NCI-H1048 (cell line): ENCODE measurements at regions not wholly inside any gene's neighbourhood (a gene's known extent, or its start where the extent isn't known, plus 50 kb on each side); places are given as distances from the start of the nearest gene placed in this dataset.
A peak's percentile ranks its signal among the peaks of the same experiment; 100 is the strongest.
"Not testable (repeated sequence)": the region's sequence is repeated elsewhere in the genome, so short reads cannot be mapped to it uniquely, and the experiment has no call there.

Source experiments
- DNase-seq: peaks from one replicate; lab custom pipeline; 2025; lab: John Stamatoyannopoulos, UW

DNA sequence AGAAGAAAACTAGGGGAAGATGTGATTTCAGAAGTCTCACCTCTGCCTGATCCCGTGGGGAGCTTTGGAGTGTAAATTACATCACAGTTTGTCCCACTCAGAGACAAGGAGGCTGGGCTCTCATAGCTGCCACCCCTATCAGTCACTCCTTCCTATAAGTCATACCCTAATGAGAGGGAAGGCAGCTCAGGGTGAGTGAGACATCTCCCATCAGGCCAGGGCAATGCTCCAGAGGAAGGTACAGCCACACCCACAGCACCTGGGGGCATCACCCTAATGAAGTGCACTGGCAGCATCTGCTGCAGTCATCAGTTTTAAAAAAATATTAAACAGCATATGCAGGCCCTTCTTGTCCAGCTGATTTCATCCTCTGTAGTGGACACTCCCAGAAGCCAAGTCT is 223.1 kb upstream of the NBPF12 start:
- DNase-seq, result not testable (repeated sequence)

DNA sequence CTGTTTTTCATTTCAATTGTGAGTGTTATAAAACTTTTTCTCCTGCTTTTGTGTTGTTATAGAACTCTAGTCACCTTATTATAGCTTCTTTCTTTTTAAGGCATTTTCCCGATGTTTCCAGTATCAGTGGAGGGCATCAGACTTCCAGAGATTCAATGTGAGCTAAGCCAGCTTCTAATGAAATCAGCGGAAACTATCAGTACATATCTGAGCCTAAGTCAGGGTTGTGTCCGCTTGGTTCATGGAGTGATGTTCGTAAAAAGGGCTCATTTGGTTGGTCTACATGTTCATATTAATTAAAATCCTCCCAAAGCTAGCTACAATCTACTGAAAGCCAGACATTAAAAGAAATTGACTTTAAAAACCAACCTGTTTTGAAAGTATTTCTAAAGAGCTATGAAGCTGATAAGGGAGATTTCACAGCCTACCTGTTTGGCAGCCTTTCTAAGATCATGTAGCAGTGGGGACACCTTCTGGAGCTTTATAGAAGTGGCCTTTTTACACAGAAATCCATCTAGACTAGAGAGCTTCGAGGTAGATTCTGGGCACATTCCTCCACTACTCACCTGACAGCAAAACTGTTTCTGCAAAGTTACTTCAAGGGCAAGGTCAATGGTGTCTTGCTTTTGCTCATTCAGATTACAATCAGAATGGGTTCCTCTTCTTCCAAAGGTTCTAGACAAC is 227.1 kb upstream of the NBPF12 start:
- peak; percentile 3 for DNase-seq

DNA sequence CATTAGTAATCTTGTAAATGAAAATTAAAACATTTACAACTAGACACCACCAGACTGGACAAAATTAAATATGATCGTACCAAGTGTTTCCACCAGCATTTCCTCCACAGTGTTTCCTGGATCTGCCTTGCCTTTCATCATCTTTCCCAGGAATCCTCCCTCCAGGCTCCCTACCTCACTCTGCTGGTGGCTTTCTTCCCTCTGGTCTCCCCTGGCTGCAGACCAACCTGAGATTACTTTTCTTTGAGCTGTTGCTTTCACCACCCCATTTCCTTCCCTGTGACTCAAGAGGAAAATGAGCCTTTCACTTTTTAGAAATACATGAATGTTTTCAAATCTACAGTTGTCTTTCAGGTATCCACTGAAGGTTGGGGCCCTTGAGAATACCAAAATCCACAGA is 228.8 kb upstream of the NBPF12 start:
- DNase-seq, result not testable (repeated sequence)

DNA sequence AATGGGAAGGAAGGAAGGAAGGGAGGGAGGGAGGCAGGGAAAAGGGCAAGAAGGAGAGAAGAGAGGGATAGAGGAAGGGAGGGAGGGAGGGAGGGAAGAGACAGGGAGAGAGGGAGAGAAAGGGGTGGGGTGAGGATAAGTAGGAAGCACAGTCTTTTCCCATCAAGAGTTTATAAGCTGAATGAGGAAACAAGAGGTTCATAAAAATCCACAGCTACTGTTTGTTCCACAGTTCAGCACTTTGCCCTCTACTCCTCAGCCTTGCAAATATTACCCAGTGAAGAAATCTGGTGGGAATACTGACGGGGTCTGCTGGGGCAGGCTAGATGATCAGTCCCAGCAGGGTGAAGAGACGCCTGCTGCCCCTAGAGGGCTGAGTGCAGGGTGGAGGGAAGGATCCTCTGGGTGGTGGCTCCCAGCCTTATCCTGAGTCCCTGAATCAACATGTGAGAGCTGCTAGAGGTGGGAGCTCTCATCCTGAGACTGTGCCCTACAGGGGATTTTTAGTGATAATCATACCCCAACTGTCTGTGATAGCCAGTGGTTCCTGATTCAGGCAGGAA is 233.9 kb upstream of the NBPF12 start:
- not testable (repeated sequence) for DNase-seq

DNA sequence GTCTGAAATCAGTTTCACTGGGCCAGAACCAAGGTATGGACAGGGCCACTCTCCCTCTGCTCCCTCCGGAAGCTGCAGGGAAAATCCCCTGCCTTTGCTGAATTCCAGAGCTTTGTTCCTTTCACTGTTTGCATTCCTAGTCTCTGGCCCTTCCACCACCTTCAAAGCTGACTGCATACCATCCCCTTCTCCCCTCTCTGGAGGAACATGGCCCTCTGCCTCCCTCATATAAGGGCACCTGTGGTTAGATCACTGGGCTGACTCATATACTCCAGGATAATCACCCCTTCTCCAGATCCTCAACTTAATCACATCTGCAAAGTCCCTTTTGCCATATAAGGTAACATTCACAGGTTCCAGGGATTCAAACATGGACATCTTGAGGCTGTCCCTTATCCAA is 236.8 kb upstream of the NBPF12 start:
- DNase-seq, result not testable (repeated sequence)

DNA sequence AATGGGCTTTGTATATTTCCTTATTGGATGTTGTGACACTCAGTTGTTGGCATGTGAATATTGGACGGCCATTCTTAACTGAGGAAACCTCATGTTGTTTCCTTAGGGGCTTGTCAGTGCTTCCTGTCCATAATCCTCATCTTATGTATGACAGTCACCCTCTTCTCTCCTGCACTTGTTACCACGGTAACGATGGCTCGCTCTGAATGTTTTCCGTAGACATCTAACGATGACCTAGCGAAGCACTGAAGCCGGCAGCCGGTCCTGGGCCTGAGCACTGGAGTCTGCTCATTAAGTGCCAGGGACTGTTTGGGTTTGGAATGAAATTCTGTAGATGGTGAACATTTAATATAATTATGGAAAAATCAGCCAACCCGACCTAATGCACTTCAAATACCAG is 242.7 kb upstream of the NBPF12 start:
- DNase-seq, result not testable (repeated sequence)

DNA sequence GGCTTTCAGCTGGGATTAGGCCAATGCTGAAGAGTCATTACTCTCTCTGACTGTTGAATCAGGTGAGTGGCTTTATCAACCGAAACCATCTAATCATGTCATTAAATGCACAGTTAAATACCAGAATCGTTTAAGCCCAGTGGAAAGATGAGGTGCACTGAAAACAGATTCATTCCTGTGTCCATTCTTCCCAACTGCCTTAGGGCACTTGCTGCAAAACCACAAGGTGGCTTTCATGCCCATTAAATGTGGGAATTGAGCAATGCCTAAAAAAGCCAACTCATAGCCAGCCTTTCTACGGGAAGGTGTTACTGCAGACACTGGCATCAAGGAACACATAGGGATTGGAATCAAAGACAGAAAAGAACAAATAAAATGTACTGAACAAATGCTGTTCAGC is 246.3 kb upstream of the NBPF12 start:
- not testable (repeated sequence) for DNase-seq

DNA sequence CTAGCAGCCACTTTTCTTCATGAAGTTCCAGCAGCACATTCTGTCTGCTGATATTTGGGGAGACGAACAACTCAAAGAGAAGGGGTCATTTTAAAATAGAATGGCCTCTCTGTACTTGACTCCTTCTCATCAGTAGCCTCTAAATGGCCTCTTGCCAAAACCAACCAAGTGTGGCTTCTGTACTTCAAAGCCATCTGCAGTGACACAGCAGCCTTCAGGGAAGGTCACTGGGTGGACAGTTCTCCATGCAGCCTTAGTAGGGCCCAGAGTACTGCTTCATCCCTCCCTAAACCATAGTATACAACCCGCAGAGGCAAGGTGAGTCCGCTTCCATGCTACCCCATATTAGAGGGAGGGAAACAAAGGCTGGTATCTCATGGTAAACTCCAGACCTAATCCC is 249.2 kb upstream of the NBPF12 start:
- DNase-seq, result not testable (repeated sequence)

DNA sequence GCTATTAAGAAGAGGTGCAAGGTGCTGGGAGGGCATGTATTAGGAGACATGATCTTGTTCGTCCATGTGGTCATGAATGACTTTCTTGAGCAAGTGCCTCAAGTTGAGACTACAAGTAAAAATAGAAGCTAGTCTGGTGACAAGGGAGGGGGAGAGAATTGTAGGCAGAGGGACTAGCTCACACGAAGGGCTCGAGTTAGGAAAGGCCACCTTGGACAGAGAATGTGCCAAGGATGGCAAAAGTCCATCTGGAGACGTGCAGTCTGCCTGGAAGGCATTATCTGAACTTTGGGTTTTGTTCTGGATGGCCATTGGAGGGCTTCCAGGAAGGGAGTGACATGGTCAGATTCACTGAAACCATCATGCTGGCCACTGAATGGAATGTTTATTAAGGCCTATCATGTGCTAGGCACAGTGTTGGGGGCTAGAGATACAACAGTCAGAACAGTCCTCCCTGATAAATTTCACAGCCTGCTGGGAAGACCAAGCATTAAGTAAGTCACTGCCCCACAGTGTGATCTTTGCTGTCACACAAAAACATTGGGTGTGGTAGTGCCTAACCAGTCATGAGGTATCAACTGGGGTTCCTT is 251.3 kb upstream of the NBPF12 start:
- not testable (repeated sequence) for DNase-seq

DNA sequence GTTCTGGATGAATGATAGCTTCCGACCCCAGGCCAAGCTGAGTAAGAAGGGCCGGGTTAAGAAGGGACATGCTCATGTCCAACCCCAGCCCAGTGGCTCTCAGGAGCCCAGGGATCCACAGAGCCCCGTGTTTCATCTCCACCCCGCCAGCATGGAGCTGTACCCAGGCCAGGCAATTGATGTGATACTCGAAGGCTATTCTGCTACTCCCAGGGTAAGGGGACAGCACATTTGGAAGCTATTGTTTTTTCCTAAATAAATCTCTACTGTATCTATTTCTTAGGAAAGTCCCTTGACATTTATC is 255.0 kb upstream of the NBPF12 start:
- not testable (repeated sequence) for DNase-seq

DNA sequence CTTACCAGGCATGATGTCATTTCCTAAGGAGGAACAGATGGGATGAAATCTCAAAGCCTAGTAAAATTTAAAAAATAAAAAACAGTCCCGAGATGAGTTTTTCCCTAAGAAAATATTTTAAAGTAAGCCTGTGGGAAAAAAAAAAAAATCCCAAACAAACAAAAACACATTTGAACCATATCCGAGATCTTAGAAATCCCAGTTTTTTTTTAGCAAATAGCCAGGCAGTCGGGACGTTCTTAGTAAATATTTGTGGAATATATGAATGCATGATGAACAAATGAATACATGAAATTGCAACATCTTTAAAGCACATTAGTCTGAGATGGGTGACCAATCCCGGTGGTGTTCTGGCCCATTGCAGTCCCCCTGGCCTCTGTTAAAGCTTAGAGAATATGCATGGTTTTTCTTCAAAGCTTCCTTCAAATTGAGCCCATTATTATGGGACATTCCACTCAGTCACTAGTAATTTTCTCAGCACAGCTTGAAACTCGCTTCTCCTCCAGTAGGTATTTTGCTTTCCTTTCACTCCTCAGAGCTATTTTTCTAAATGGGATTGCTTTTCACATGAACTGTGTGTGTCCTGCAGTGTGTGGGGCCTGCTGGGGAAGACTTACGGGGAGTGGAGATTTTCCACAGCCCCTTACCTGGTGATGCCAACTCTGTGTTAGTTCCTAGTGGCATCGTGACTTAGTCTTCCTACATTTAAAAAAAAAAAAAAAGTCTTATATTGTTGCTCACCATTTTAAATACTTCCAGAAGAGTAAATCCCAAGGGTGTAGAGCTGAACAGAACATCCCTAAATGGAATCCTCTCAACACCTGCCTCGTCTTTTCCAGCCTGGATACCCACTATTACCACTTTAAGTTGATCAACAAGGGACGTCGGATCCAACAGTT is 255.6 kb upstream of the NBPF12 start:
- not testable (repeated sequence) for DNase-seq

DNA sequence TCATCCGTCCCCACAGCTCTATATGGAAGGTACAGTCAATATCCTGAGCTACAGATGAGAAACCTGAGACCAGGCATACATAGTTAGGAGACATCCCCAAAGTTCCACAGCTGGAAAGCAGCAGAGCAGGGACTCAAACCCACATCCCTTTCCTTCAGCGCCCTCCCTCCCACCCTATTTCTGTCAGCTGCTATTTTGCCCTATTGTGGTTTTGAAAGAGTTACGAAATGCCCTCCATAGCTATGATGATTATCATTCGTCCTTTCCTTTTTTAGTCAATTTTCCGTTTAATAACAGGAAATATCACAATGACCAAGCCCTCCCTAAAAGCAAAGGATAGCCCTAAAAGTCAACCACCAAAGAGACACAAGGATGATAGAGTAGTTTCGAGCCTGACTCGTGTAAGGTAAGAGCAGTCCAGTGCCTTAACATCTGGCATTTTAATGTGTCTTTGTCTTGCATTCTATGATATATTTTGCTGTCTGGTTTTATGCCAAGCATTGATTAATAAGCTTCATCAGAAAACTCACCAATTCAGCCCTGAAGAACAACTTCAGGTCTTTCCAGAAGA is 264.3 kb upstream of the NBPF12 start:
- DNase-seq, result not testable (repeated sequence)

DNA sequence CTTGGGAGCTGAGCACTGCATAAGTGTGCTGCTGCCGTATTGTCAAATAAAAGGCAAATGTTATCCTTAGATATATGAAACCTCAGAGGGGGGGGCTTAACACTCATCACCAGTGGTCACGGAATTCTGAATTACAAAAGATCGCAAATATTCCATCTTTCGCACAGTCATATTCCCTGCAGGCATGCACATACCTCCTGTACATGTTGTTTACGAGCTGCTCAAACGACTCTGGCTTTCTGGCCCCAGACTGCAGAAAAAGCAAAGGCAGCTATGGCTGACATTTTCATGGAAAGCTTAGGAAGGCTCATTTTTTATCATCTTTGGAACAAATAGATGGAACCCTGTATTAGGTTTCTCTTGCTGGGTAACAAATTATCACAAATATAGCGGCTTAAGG is 265.5 kb upstream of the NBPF12 start:
- DNase-seq, result not testable (repeated sequence)

DNA sequence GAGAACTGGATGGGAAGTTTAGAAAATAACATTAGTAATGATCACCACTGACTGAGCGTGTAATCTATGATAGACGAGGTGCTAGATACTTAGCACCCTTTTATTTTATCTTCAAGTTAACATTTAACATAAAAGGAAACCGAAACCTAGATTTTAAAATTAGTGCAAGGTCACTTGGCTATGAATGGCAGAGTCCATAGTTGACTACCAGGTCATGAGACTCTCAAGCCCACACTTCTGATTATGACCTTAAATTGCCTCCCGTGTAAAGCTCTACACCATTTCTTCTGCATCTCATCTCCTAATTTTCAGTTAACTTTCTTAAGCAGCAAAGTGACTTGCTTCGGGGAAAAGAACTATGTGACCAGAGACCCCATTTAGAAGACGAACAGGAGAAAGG is 266.5 kb upstream of the NBPF12 start:
- DNase-seq, result not testable (repeated sequence)

DNA sequence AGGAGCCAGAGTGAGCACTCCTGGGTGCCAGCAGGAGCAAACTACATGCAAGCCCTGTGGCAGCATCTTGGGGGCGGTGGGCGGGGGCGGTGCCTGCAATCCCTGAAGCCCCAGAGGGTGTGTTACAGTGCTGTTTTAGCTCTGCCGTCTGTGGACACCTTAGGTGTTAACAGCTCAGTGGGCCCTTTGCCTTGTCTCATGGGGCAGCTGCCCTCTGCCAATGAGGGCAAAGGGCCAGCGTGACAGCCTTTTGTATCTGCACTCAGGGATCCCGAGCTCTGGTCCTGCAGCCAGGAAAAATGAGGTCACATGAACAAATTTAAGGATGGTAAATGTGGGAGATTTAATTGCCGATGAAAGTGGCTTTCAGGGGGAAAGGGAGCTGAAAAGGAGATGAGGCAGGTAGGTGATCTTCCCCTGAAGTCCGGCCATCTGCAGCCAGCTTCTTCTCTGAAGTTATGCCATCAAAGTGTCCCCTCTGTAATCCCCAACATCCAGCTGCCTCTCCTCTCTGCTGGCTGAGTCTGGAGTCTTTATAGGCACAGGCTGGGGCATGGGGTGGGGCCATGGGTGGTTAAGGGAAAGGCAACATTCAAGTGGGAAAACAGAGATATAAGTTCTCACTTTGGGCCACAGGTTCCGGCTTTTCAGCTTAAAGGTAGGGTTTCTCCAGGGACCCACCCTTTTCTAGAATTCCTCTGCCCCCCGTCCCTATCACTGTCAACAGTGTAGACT is 267.1 kb upstream of the NBPF12 start:
- not testable (repeated sequence) for DNase-seq

DNA sequence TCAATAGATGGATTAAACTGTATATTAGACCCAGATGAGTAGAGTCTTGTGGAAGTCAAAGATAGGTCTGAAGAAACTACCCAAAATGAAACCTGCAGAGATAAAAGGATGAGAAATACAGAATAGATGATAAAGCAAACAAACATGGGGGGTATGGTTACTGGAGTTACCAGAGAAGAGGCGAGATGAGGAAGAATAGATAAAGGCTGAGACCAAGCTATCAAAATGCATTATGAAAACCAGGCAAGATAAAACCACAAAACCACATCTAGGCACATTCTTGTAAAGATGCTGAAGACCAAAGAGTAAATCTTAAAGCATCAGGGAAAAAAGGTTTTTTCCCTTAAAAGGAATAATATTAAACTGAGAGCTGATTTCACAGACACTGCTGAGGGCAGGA is 271.8 kb upstream of the NBPF12 start:
- not testable (repeated sequence) for DNase-seq

DNA sequence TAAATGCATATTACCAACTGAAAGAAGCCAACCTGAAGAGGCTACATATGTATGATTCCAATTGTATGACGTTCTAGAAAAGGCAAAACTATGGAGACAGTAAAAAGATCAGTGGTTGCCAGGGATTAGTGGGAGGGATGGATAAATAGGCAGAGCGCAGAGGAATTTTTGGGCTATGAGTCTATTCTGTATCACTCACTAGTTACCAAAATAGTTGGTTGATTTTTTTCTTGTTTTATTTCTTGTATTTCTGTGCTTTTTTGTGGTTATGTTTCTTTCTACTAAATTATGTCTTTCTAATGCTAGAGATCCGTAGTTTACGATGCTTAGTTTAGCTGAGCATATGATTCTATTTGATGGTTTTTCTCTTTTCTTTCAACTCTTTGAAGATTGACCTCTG is 277.9 kb upstream of the NBPF12 start:
- not testable (repeated sequence) for DNase-seq

DNA sequence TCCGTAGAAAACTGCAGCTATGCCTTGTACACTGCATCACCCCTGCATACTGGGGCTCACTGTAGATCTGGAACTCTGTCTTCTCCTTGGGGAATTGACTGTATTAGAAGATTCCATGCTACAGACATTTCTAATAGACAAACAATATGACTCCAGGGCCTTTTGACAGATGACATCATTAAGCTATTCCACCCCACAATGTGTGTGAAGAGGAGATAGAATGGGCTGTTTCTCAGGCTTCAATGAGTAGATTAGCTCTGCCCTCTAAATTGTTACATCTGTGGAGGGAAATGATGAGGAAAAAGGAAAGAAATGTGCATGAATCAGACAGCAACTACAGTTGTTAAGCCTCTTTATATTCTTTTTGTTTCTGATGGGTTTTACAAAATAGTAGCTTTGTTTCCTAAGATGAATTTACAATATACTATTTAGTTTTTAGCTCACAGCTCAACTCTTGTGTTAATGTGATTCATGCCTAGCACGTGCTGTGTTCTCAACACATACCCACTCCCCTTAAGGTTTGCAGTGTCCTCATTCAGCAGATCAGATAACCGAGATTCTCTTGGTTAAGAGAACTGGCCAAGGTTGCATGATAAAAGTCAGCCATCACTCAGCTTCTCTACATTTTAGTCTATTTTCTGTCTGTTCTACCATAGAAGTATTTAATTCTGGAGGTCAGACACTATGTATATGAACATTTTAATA is 281.6 kb upstream of the NBPF12 start:
- DNase-seq, result not testable (repeated sequence)

DNA sequence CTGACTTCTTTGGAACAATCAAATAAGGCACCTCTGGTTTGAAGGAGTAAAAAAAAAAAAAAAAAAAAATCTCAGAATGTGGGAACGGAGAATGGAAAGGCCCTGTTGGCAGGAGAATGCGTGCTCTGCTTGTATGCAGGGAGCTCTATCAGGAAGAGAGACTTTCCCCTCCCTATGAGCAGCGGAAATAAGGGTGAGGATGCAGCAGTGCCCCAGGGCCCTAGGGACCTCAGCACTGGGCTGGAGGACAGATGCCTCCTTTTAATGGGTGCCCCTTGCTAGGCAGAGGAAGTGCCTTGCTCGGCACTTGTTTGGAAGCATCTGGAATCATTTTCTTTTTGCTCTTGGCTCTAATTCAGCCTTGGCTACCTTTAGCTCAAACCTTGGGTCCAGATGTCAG is 283.4 kb upstream of the NBPF12 start:
- not testable (repeated sequence) for DNase-seq

DNA sequence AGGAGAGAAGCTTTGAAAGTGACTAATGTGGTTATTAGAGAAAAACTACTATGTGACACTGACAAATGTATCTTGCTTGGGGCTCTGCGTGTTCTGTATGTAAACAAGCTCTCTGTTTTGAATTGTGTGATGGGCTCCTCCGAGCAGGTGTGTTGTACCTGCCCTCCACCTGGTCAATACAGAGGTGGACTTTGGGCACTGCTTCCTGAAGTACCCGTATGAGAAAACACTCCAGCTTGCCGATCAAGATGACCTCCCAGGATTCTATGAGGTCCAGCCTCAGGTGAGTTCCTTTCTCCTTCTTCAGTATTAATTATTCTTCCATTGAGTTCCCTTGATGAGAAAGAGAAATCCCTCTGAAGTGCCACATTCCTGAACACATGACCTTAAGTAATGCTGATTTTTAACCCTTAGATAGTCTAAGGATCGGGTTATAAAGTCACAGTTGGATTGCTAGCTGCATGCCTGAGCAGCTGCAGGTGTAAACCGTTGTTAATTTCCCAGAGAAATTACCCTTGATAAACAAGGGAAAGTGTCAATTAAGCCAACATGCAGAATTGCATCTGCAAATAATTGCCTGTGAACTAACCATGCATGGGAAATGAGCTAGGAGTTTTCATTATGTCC is 292.0 kb upstream of the NBPF12 start:
- not testable (repeated sequence) for DNase-seq
